ENCODE measurements at regions not wholly inside any gene's neighbourhood (a gene's known extent, or its start where the extent isn't known, plus 50 kb on each side); places are given as distances from the start of the nearest gene placed in this dataset.

- no peaks in the 10 kb centered on the region for H3K79me2 ChIP-seq (ENCODE audit: insufficient read depth, low read length)
- H3K4me2 ChIP-seq (ENCODE audit: low read depth, low read length), result no peak overlapping the region
- CTCF ChIA-PET (ENCODE audit: low intra/inter-chr PET ratio, low total read pairs), result no interaction called here
- no peaks in the 10 kb centered on the region for H3K9me3 ChIP-seq (ENCODE audit: low read length)
- no peak overlapping the region for H3K9ac ChIP-seq (ENCODE audit: insufficient read depth, low read depth, low read length)
- in situ Hi-C loops (cut with HindIII; ENCODE audit: extremely low pct_ligation_motif_present, low pct_unique_long_range_greater_than_20kb) (loop anchor here (25.0 kb wide), 1 partner anchor 1315 kb away; the partner anchor contains the start of gene PCDH9), intact Hi-C loops (cut with micrococcal nuclease; ENCODE audit: unreplicated experiment) (no loop called here)
- 23% methylated on average over 2 of the region's 2 CpGs for WGBS (ENCODE audit: low lambda C conversion rate)
- H4K20me1 ChIP-seq (ENCODE audit: insufficient read depth, low read length), result no peaks in the 10 kb centered on the region
- H3K27ac ChIP-seq (ENCODE audit: extremely low read length, insufficient read depth, low read length), result no peak overlapping the region
- no peak overlapping the region for H3K4me3 ChIP-seq (replicated peaks in 1 of 3; ENCODE audit: insufficient read depth in 1 of 3, low read depth in 2 of 3, low read length in 3 of 3)
- H2AFZ ChIP-seq (ENCODE audit: low read length), result no peak overlapping the region
- TF ChIP-seq ZBTB20 (CRISPR knock-in tag; IDR thresholded peaks at IDR 0.05; ENCODE audit: borderline replicate concordance, low read depth) (no peak), EEA1 (CRISPR knock-in tag; IDR thresholded peaks at IDR 0.05; ENCODE audit: borderline replicate concordance) (no peak), KMT2B (CRISPR knock-in tag; IDR thresholded peaks at IDR 0.05) (no peak), RFX3 (CRISPR knock-in tag; IDR thresholded peaks at IDR 0.05) (no peak)
- H3K36me3 ChIP-seq (replicated peaks in 1 of 2; ENCODE audit: control insufficient read depth in 1 of 2, insufficient read depth in 2 of 2, low read length in 2 of 2), result no peaks in the 10 kb centered on the region
- POLR2A ChIA-PET, result no interaction called here
- DNase-seq (ENCODE audit: low spot score), result no peak
- no peaks in the 10 kb centered on the region for H3K27me3 ChIP-seq (ENCODE audit: control insufficient read depth in 1 of 2, insufficient read depth in 2 of 2, low read length in 2 of 2)
- no peak for ATAC-seq
- H3K4me1 ChIP-seq (ENCODE audit: insufficient read depth, low read length), result no peaks in the 10 kb centered on the region
- no TSS peak for BruUV-seq (replicated peaks)
- no peak for FAIRE-seq
Measured at GRCh38 chr13:65921933-65922332, 1308.2 kb downstream of the PCDH9 start.

GRCh38 chr13:65917731-65918130 is 1312.4 kb downstream of the PCDH9 start:
- no peak overlapping the region for H3K27ac ChIP-seq (ENCODE audit: extremely low read length, insufficient read depth, low read length)
- ATAC-seq, result no peak
- in situ Hi-C loops (cut with HindIII; ENCODE audit: extremely low pct_ligation_motif_present, low pct_unique_long_range_greater_than_20kb) (loop anchor here (25.0 kb wide), 1 partner anchor 1320 kb away; the partner anchor contains the start of gene PCDH9), intact Hi-C loops (cut with micrococcal nuclease; ENCODE audit: unreplicated experiment) (no loop called here)
- H3K9me3 ChIP-seq (ENCODE audit: low read length), result no peaks in the 10 kb centered on the region
- H3K79me2 ChIP-seq (ENCODE audit: insufficient read depth, low read length), result no peaks in the 10 kb centered on the region
- no peaks in the 10 kb centered on the region for H3K4me1 ChIP-seq (ENCODE audit: insufficient read depth, low read length)
- H2AFZ ChIP-seq (ENCODE audit: low read length), result no peak overlapping the region
- no peaks in the 10 kb centered on the region for H3K36me3 ChIP-seq (replicated peaks in 1 of 2; ENCODE audit: control insufficient read depth in 1 of 2, insufficient read depth in 2 of 2, low read length in 2 of 2)
- no peak overlapping the region for H3K9ac ChIP-seq (ENCODE audit: insufficient read depth, low read depth, low read length)
- no peaks in the 10 kb centered on the region for H4K20me1 ChIP-seq (ENCODE audit: insufficient read depth, low read length)
- H3K4me3 ChIP-seq (replicated peaks in 1 of 3; ENCODE audit: insufficient read depth in 1 of 3, low read depth in 2 of 3, low read length in 3 of 3), result no peak overlapping the region
- ChIA-PET CTCF (ENCODE audit: low intra/inter-chr PET ratio, low total read pairs) (no interaction called here), POLR2A (no interaction called here)
- no TSS peak for BruUV-seq (replicated peaks)
- no peak for DNase-seq (ENCODE audit: low spot score)
- FAIRE-seq, result no peak
- 29% methylated on average over 3 of the region's 3 CpGs for WGBS (ENCODE audit: low lambda C conversion rate)
- H3K27me3 ChIP-seq (ENCODE audit: control insufficient read depth in 1 of 2, insufficient read depth in 2 of 2, low read length in 2 of 2), result no peaks in the 10 kb centered on the region; a peak in 1 of 5 replicates
- no peak overlapping the region for H3K4me2 ChIP-seq (ENCODE audit: low read depth, low read length)
- TF ChIP-seq TEF (CRISPR knock-in tag; IDR thresholded peaks at IDR 0.05), result no peak
- TF ChIP-seq FIP1L1 (IDR thresholded peaks at IDR 0.05; ENCODE audit: borderline replicate concordance, insufficient read depth, low read depth, low read length), result no peak
- no peak for TF ChIP-seq ZMAT5 (CRISPR knock-in tag; IDR thresholded peaks at IDR 0.05; ENCODE audit: borderline replicate concordance, low read depth)
- TF ChIP-seq NR2F6 (IDR thresholded peaks at IDR 0.05), result no peak
- no peak for TF ChIP-seq NR2F6 (CRISPR knock-in tag; IDR thresholded peaks at IDR 0.05)
- TF ChIP-seq GLMP (CRISPR knock-in tag; IDR thresholded peaks at IDR 0.05; ENCODE audit: borderline replicate concordance), result no peak
- no peak for TF ChIP-seq GTF2F1 (IDR thresholded peaks at IDR 0.05; ENCODE audit: low read length)
- TF ChIP-seq AKNA (CRISPR knock-in tag; IDR thresholded peaks at IDR 0.05; ENCODE audit: borderline replicate concordance), result no peak
